ENCODE measurements at regions not wholly inside any gene's neighbourhood (a gene's known extent, or its start where the extent isn't known, plus 50 kb on each side); places are given as distances from the start of the nearest gene placed in this dataset.
"Not testable (repeated sequence)": the region's sequence is repeated elsewhere in the genome, so short reads cannot be mapped to it uniquely, and the experiment has no call there.

GRCh38 chr19:31075146-31075655 is 274.0 kb downstream of the TSHZ3 start:
- DNase-seq, result no peak

GRCh38 chr19:31074199-31075125 is 274.8 kb downstream of the TSHZ3 start:
- no peak for DNase-seq

- DNase-seq, result no peak
Measured at GRCh38 chr19:31073485-31074198, 275.6 kb downstream of the TSHZ3 start.

- DNase-seq, result no peak
Measured at GRCh38 chr19:31072451-31072850, 276.8 kb downstream of the TSHZ3 start.

- DNase-seq, result no peak
Measured at GRCh38 chr19:31071136-31071855, 277.9 kb downstream of the TSHZ3 start.

- DNase-seq, result no peak
Measured at GRCh38 chr19:31070146-31071065, 278.8 kb downstream of the TSHZ3 start.

GRCh38 chr19:31068268-31068667 is 281.0 kb downstream of the TSHZ3 start:
- no peak for DNase-seq

GRCh38 chr19:31066385-31066784 is 282.9 kb downstream of the TSHZ3 start:
- DNase-seq, result no peak

- no peak for DNase-seq
Measured at GRCh38 chr19:31064491-31064890, 284.7 kb downstream of the TSHZ3 start.

GRCh38 chr19:31058676-31059340 is 290.4 kb downstream of the TSHZ3 start:
- no peak for DNase-seq

- no peak for DNase-seq
Measured at GRCh38 chr19:31057476-31057875, 291.8 kb downstream of the TSHZ3 start.

- no peak for DNase-seq
Measured at GRCh38 chr19:31055454-31055853, 293.8 kb downstream of the TSHZ3 start.

- peak; percentile 47 for DNase-seq
Measured at GRCh38 chr19:31054430-31054829, 294.8 kb downstream of the TSHZ3 start.

GRCh38 chr19:31049431-31049830 is 299.8 kb downstream of the TSHZ3 start:
- no peak for DNase-seq

GRCh38 chr19:31046024-31046423 is 303.2 kb downstream of the TSHZ3 start:
- DNase-seq, result no peak

GRCh38 chr19:31041461-31041860 is 307.8 kb downstream of the TSHZ3 start:
- no peak for DNase-seq

GRCh38 chr19:31039151-31039550 is 310.1 kb downstream of the TSHZ3 start:
- no peak for DNase-seq

GRCh38 chr19:31037286-31037980 is 311.8 kb downstream of the TSHZ3 start:
- no peak for DNase-seq

GRCh38 chr19:31031455-31031854 is 317.8 kb downstream of the TSHZ3 start:
- not testable (repeated sequence) for DNase-seq

GRCh38 chr19:31023038-31023437 is 326.2 kb downstream of the TSHZ3 start:
- DNase-seq, result no peak

GRCh38 chr19:31018936-31019335 is 330.3 kb downstream of the TSHZ3 start:
- no peak for DNase-seq

All from stimulated activated CD4-positive, alpha-beta T cell treated with anti-CD3 and anti-CD28 coated beads, Interleukin-15, amount 100 ng/mL, for 24 hours (primary cell).